ENCODE measurements at regions not wholly inside any gene's neighbourhood (a gene's known extent, or its start where the extent isn't known, plus 50 kb on each side); places are given as distances from the start of the nearest gene placed in this dataset.

DNA sequence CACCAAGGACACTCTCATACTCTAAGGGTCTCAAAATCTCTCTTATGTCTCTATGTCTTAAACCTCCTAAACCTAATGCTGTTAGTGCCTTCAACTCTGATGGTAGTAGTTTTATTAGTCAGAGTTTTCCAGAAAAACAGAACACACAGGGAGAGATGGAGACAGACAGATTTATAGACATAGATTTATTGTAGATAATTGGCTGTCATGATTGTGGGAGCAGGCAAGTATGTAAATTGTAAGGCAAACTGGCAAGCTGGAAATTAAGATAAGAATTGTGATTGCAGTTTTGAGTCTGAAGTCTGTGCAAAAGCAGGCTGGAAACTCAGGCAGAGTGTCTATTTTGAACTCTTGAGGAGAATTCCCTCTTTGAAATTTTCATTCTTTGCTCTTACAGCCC, 96.3 kb upstream of the ROBO1 start:
- TF ChIP-seq, protein P1, sequence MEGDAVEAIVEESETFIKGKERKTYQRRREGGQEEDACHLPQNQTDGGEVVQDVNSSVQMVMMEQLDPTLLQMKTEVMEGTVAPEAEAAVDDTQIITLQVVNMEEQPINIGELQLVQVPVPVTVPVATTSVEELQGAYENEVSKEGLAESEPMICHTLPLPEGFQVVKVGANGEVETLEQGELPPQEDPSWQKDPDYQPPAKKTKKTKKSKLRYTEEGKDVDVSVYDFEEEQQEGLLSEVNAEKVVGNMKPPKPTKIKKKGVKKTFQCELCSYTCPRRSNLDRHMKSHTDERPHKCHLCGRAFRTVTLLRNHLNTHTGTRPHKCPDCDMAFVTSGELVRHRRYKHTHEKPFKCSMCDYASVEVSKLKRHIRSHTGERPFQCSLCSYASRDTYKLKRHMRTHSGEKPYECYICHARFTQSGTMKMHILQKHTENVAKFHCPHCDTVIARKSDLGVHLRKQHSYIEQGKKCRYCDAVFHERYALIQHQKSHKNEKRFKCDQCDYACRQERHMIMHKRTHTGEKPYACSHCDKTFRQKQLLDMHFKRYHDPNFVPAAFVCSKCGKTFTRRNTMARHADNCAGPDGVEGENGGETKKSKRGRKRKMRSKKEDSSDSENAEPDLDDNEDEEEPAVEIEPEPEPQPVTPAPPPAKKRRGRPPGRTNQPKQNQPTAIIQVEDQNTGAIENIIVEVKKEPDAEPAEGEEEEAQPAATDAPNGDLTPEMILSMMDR (IDR thresholded peaks at IDR 0.05) = no peak
- TF ChIP-seq POLR2A (IDR thresholded peaks at IDR 0.05) = no peak

Measured in gastroesophageal sphincter (tissue), 3 donors.